ENCODE measurements at regions not wholly inside any gene's neighbourhood (a gene's known extent, or its start where the extent isn't known, plus 50 kb on each side); places are given as distances from the start of the nearest gene placed in this dataset.
"Not testable (repeated sequence)": the region's sequence is repeated elsewhere in the genome, so short reads cannot be mapped to it uniquely, and the experiment has no call there.

DNA sequence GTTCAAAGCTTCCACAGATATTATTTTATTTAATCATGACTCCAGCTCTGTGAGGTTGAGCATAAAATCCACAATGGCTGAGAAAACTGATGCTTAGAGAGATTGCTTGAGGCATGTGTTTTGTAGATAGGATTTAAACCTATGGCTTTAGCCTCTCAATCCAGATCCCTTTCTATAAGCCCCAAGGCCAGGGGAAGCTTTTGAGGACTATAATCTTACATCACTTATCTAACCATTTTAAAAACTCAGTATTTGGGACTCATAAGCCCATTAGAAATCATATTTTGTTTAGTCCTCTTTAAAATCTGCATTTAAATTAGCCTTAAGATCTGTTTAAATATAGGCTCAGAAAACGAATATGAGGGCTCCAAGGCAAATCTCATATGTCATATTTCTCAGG is 135.4 kb upstream of the SERPINE2 start:
- DNase-seq = no peak

DNA sequence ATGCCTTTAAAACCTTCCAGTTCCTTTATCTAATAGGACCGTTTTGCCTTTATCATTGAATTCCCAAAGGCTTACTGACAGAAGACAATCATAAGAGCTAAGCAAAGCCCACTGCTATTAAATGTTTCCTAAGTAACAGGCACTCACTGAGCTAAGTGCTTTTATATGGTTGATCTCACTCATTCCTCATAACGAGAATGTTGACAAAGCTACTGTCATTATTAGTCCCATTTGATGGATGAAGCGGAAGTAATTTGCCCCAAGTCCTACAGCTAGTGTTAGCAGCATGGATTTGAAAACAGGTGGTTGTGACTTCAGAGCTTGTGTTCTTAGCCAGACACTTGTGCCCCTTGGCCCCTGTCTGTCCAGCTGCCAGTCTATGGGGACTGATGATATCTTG is 134.8 kb upstream of the SERPINE2 start:
- no peak for DNase-seq

DNA sequence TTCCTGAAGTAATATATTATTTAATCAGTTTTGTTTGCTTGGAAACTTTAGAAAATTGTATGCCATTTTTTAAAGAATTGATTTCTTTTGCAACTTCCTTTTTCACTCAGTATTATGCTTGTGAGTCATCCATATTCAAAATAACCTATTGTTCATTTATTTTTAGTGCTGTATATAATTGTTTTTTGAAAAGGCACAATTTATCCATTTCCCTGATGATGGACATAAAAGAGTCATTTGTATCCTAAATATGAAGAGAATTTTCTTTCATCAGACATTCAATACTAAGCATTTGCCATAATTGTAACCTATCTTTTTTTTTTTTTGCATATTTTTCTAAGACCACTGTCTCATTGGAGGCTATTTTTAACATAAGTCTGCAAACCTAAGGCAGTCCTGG is 134.1 kb upstream of the SERPINE2 start:
- DNase-seq = no peak

DNA sequence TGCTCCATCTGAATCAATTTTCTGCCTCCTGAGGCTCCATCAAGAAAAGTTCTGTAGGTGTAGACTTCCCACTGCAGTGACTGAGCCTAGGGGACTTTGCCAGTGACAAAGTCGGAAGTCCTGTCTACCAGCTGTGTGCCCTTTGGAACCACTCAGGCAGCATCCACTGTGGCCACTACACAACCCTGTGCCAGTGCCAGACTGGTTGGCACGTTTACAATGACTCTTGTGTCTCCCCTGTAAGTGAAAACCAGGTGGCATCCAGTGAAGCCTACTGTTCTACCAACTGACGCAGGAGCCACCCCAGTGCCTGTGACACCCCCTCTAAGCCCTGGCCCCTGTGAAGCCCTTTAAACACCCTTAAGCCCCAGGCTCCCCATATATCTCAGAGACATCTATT is 132.1 kb upstream of the SERPINE2 start:
- DNase-seq = no peak

DNA sequence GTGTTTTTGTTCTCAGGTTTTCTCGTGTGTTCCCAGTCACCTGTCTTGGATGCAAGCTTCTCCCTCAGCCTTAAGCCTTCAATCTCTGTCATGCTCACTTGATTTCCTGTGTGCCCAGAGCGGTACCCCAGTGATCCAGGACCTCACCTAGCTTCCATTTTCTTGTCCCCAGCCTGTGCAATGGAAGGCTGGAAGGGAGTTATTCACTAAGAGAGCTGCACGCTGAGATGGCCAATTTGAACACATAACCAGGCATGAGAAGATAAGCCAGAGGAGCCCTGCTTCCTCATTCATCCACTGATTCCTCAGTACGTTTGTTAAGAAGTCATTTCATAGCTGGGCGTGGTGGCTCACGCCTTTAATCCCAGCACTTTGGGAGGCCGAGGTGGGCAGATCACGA is 130.8 kb upstream of the SERPINE2 start:
- no peak for DNase-seq

DNA sequence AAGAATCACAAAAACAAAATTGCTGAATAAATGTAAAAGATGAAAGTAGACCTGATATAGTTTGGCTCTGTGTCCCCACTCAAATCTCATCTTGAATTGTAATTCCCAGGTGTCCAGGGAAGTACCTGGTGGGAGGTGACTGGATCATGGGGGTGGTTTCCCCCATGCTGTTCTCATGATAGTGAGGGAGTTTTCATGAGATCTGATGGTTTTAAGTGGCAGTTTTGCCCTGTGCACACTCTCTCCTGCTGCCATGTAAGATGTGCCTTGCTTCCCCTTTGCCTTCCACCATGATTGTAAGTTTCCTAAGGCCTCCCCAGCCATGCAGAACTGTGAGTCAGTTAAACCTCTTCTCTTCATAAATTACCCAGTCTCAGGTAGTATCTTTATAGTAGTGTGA is 128.7 kb upstream of the SERPINE2 start:
- not testable (repeated sequence) for DNase-seq

DNA sequence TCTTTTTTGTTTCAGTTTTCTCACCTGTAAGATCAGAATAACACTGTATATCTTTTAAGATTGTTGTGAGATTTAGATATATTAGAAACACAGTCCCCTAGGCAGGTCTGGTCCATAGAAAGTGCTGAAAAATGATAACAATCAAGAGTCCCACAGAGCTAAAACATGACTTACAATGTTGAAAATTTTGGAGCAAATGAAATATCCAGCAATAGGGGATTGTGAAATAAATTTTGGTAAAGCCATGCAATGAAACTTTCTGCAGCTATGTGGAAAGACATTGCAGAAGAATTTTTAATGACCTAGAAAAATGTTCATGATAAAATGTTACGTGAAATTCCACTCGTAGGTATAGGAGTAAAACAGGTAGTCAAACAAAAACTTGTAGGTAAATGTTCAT is 127.6 kb upstream of the SERPINE2 start:
- DNase-seq = no peak

DNA sequence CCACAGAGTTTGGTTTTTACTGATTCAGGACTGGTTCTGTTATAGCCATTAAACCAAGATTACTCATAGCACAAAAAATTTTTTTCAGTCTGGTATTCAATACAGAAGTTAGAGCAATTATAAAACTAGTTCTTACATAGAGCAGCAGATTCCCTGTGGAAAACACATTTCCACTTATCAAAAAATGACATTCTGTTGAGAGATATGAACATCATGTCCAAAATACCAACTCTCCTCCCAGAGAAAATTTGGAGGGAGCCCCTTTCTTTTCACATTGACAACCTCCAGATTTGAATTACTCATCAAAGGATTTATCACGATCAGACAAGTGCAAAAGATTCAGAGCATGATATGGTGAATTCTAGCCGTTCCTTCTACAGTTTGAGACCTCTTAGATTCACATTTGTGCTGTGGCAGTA is 126.8 kb upstream of the SERPINE2 start:
- no peak for DNase-seq

DNA sequence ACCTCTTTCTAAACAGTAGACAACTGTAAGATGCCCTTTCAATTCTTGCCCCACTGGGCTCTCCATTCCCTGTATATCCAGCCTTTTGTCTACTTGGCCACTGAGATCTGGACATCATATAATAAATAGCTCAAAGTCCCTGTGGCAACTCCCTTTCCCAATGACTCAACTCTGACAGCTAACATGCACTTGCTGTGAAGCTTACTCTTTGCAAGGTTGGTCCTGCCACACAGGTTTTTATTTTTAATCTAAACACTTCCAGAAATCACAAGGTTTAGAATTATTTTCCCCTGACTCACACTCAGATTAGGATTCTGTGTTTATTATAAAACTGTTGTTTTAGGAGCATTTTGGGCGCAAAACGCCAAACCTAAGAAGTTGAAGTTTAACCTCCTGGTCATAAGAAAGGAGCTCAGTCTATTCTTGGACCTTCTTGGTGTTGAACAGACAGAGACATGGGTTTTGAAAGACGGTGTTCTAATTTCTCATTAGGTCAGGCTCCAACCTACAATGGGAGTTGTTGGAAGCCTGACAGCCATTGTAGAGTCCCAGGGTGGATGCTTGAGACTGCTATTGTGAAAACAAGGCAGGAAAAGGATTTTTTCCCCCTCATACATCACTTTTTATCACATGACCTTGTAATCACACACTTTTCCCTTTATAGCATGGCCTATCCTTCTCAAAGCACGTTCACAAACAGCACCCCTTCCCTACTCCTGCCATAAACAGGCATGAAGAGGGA is 124.7 kb upstream of the SERPINE2 start:
- DNase-seq = no peak

DNA sequence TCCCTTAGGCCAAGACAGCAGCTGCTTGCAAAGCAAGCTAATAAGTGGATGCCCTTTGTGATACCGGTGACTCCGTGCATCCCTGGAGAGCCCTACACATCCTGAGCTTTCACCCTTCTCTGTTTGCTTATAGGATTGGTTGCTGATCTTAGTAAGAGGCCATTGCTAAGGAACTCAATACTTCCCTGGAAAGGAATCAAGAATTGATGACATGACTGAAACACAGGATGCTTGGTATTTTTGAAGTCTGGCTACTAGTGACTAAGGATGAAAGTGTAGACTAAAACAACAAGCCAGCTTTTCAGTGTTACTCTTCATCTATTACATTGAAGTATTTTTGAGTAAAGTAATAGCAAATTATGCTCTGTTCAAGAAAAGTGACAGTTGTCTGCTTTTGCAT is 123.0 kb upstream of the SERPINE2 start:
- DNase-seq = no peak

DNA sequence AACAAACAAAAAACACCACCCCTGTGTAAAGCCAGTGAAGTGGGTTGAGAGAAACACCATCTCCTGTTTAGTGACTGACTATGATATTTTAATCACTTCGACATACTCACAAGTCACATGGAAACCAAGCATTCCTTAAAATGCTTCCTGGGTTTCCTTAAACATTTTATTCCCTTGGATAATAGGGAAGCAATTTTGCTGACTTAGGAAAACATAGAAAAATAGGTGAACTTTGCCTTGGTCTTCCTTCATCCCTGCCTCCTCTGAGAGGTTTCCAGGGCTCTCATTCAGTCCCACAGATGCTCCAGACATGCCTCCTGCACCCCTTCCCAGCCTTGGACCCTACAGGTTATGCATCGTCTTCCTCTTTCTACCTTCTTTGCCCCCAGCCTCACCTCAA is 122.6 kb upstream of the SERPINE2 start:
- DNase-seq = no peak

DNA sequence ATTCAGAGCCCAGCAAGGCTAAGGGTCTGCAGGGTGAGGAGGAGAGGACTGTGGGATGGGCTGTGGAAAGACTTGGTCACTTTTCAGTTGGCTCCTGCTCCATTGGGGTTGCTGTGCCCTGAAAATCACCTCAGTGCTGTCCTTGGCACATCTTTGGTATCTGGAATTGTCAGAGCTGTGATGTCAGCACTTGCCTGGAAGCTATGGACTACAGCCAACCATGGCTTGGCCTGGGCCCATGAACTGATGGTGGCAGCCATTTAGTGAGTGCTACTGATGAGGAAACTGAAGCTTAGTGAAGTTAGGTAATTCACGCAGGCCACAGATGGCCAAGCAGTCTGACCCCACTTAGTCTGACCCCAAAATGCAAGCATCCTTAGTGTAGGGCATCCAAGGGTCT is 121.8 kb upstream of the SERPINE2 start:
- DNase-seq = no peak

DNA sequence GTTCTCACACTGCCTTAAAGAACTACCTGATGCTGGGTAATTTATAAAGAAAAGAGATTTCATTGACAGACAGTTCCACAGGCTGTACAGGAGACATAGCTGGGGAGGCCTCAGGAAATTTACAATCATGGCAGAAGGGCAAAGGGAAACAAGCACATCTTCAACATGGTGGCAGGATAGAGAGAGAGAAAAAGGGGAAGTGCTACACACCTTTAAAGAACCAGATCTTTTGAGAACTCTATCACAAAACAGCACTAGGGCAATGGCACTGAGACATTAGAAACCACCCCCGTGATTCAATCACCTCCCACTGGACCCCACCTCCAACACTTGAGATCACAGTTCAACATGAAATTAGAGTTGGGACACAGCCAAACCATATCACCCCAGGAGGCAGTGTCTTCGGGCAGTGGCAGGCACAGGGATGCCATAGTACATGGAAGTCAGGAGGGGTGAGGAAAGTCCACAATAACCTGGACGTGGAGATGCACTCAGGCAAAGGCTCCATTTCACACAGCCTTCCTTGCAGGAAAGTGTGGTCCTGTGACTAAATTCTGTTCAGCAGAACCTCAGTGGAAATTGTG is 120.4 kb upstream of the SERPINE2 start:
- DNase-seq = no peak

DNA sequence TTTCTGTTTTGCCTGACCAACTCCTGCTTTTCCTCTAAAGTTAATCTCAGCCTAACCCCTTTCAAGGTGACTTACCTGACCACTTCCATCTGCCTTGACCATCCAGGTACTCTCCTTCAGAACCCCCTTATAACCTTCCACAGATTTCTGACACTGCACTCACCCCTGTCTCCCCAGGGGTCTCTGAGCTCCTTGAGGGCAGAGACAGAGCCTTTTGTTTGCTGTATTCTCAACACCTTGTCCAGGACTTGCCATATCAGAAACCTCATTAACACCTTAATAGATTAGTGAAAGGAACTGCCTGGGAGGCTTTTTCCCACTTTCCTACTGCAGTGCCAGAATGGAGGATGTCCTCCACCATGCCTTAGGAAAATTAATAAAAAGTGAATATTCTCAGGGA is 119.7 kb upstream of the SERPINE2 start:
- DNase-seq = no peak

DNA sequence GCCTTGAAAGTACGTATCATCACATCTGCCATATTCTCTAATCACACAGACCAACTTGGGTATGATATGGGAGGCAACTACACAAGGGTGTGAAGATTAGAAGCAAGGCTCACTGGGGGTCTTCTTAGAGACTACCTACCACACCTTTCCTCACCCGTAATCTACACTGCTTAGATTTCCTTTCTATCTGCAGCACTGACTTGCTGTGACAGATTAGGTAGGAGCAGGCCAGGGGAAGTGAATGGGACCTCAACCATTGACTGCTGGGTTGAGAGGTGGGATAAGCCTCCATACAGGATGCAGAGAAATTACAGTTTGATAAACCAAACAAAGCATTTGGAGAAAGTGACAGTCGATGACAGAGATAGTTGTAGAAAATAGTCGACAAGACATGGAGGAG is 119.0 kb upstream of the SERPINE2 start:
- no peak for DNase-seq

DNA sequence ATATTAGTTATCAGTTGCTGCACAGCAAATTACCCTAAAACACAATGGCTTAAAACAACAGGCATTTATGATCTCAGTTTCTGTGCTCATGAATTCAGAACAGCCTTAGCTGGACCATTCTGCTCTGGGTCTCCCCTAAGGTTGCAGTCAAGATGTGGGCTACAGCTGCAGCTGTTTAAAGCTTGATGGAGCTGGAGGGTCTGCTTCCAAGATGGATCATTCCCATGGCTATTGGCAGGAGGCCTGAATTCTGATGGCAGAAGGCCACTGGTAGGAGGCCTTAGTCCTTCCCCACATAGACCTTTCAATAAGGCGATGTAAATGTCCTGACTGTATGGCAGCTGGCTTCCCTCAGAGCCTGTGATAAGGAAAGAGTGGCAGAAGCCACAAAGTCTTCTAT is 118.6 kb upstream of the SERPINE2 start:
- no peak for DNase-seq

DNA sequence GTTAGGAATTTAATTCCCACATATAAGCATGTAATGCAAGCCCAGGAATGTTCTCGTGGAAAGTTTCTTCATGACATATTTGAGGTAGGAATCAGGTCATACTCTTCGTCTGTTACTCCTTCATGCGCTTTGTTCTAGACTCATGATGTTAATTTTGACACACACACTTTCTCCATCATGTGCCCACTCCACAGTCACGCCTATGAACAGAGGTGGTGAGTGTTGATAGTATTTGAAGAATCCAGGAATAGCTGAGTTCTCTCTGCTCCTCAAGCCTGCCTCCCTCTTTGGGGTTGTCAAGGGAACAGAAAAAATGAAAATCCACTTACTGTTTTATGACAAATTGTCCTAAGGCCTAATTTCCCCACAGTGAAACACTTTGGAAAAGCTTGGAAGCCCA is 117.3 kb upstream of the SERPINE2 start:
- DNase-seq = no peak

DNA sequence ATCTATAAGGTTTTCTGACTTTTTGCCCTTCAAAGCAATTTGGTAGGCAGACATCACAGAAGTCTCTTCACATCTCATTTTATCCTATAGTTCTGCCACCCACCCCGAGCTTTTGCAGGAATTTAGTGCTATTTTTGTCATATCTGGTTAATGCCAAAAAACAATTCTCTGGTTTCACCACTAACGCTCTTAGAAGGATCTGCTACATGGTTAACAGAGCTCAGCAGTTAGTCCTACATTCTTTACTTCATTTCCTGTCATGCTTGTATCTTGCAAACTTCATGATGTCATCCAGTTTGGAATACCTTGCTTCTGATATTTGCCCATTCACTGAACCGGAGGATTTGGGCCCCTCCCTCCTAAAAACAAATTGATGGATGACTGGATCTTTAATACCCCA is 116.8 kb upstream of the SERPINE2 start:
- no peak for DNase-seq

DNA sequence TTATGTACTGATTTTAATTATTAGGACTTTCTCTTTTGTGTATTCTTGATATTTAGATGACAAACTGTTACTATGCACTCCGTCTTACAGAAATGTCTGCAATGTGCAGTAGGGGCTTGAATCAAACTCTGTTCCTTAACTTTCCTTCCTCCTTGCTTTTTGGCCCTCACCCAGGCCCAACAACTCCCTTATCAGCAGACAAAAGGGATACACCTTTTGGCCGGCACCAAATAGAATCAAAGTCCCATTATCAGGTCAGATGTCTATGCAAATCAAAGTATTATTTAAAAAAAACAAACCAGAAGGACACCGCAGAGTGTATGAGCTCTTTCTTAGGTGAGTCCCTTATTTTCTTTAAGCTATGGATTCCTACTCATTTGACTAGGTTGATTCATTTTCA is 116.3 kb upstream of the SERPINE2 start:
- no peak for DNase-seq

DNA sequence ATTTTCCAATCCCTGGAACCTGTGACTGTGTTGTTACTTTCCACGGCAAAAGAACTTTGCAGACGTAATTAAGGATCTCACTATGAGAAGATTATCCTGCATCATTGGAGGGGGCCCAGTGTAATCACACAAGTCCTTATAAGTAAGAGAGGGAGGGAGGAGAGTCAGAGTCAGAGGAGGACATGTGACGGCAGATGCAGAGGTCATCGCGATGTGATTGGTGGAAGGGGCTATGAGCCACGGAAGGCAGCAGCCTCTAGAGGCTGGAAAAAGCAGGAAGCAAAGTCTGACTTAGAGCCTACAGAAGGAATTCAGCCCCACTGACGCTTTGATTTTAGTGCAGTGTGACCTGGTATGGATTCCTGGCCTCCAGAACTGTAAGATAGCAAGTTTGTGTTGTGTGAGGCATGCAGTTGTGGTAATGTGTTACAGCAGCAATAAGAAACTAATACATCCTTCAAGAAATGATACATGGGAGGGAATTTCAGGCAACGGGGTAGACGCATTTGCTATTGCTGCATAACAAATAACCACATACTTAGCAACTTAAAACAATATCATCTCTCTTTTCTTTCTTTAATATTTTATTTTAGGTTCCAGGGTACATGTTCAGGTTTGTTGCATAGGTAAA is 112.7 kb upstream of the SERPINE2 start:
- no peak for DNase-seq

DNA sequence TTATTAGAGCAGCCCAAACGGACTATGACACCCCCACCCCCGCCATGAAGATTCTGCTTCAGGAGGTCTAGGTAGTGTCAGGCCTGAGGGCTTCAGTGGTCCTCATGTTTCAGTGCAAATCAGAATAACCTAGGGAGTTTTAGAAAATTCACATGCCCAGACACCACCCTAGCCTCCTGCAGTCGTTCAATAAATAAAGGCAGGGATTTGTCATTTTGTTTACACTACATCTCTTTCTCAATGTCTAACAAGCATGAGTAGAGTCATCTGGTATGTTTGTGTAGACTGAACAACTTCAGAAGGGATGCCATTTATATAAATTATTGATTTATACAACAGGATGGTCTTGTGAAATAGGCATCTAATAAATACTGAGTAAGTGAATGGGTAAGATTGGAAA is 112.1 kb upstream of the SERPINE2 start:
- no peak for DNase-seq

DNA sequence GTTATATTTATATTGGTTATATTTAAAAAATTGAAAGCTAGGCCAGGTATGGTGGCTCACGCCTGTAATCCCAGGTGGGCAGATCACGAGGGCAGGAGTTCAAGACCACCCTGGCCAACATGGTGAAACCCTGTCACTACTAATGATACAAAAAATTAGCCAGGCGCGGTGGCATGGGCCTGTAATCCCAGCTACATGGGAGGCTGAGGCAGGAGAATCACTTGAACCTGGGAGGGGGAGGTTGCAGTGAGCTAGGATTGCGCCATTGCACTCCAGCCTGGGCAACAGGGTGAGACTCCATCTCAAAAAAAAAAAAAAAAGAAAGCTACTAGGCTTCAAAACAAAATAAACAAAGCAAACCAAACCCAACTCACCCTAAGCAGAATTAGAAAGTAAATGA is 109.0 kb upstream of the SERPINE2 start:
- DNase-seq = not testable (repeated sequence)

DNA sequence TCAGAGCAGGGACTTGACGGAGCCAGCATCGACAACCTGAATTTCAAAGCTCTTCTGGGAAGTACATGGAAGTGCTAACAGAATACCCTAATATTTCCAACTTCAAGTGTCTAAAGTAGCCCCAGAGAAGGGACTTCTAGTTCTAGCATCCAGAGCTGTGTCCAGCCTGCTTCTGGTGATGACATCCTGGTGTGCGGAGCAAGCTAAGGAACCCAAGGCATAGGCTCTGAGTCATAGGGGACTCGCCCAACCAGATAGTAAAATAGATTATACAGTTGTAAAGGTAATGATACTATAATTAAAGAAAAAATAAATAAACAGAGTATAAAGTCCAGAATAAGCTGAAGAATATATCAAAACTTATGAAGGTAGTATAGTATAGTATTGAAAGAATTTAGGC is 108.1 kb upstream of the SERPINE2 start:
- DNase-seq = no peak

DNA sequence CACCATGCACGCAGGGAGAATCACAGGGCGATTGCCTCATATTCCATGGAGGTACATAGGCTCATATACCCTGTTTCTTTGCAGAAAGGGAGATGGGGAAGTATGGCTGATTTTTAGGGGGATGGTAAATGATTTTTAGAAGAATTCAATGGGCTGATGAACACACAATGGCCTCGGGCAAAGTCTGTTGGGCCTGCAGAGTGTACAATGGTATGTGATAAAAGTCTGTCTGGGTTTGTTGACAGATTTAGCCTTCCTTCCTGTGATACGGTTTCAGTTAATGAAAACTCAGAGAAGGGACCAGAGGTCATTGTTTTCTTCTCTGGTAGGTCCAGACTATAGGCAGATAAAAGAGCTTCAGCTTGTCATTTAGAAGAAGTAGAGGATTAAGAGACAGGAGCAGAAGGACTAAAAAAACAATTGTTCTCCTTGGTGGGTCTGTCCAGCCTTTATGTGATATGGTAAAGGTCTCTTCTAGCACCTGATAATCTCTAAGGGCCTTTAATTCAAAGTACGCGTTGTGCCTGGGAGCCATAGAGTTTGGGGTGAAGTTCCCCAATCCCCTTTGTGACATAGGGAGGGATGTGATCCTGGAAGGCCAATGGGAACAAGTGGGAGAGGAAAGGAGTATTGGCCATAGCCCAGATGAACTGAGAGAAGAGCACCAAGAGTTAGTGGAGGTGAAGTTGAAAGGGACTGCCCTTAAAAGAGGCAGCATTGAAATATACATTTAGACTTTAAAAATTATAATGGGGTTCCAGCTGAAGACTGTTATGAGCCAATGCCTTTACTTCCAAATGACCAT is 107.5 kb upstream of the SERPINE2 start:
- no peak for DNase-seq

Measured in NCI-H524 treated with DMSO at 0.1 percent for 48 hours (cell line).